DOHH2 (cell line): ENCODE measurements at regions not wholly inside any gene's neighbourhood (a gene's known extent, or its start where the extent isn't known, plus 50 kb on each side); places are given as distances from the start of the nearest gene placed in this dataset.

ENCODE experiments used
- EZH2phosphoT487 ChIP-seq: fragments of 200-600 bp; sonication (generic); IDR thresholded peaks from 2 replicates; pipeline ENCODE4 v1.6.1; 2017; ENCODE audit warnings: borderline replicate concordance, mild to moderate bottlenecking, antibody characterized with exemption, low read length, moderate library complexity, mixed read lengths
- TF ChIP-seq, protein P1 (sequence below): fragments of 200-600 bp; sonication (generic); IDR thresholded peaks from one replicate; pipeline ENCODE4 v1.5.1; 2014; ENCODE audit warnings: antibody characterized with exemption, mild to moderate bottlenecking, low read depth, low read length; ENCODE audit not compliant: poor library complexity, severe bottlenecking

- TF ChIP-seq, protein P1, sequence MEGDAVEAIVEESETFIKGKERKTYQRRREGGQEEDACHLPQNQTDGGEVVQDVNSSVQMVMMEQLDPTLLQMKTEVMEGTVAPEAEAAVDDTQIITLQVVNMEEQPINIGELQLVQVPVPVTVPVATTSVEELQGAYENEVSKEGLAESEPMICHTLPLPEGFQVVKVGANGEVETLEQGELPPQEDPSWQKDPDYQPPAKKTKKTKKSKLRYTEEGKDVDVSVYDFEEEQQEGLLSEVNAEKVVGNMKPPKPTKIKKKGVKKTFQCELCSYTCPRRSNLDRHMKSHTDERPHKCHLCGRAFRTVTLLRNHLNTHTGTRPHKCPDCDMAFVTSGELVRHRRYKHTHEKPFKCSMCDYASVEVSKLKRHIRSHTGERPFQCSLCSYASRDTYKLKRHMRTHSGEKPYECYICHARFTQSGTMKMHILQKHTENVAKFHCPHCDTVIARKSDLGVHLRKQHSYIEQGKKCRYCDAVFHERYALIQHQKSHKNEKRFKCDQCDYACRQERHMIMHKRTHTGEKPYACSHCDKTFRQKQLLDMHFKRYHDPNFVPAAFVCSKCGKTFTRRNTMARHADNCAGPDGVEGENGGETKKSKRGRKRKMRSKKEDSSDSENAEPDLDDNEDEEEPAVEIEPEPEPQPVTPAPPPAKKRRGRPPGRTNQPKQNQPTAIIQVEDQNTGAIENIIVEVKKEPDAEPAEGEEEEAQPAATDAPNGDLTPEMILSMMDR = no peak
- TF ChIP-seq EZH2phosphoT487 = no peak
Measured at GRCh38 chr20:7193681-7194080, 426.2 kb downstream of the BMP2 start.
